RWPE2 (cell line): ENCODE measurements at regions not wholly inside any gene's neighbourhood (a gene's known extent, or its start where the extent isn't known, plus 50 kb on each side); places are given as distances from the start of the nearest gene placed in this dataset.

Experiments used
- ATAC-seq: fragments of 200-7000 bp; cut with Tn5 transposase; 3 replicates; pipeline ENCODE4 v1.9.1; 2021; ENCODE audit warnings: low read depth
- DNase-seq: peaks from one replicate; pipeline ENCODE4 v3.0.0-alpha.2; 2020; ENCODE audit warnings: low spot score
- H3K27ac ChIP-seq: fragments of 450-650 bp; 2 replicates; pipeline ENCODE4 v1.5.1; 2017; ENCODE audit warnings: mild to moderate bottlenecking; ENCODE audit not compliant: poor library complexity, severe bottlenecking
- H3K27me3 ChIP-seq: fragments of 250-450 bp; sonication (Bioruptor Pico); 2 replicates; pipeline ENCODE4 v1.5.1; 2021; ENCODE audit warnings: mild to moderate bottlenecking, moderate library complexity; ENCODE audit not compliant: insufficient read depth, poor library complexity, severe bottlenecking
- H3K36me3 ChIP-seq: fragments of 250-450 bp; sonication (Bioruptor Pico); 2 replicates; pipeline ENCODE4 v1.5.1; 2020; ENCODE audit warnings: low read depth, mild to moderate bottlenecking, moderate library complexity
- H3K4me1 ChIP-seq: fragments of 250-450 bp; sonication (Bioruptor Pico); 2 replicates; pipeline ENCODE4 v1.5.1; 2021; ENCODE audit warnings: mild to moderate bottlenecking, moderate library complexity; ENCODE audit not compliant: insufficient read depth, poor library complexity, severe bottlenecking
- H3K4me3 ChIP-seq: fragments of 250-450 bp; sonication (Bioruptor Pico); 2 replicates; pipeline ENCODE4 v1.5.1; 2021; ENCODE audit warnings: mild to moderate bottlenecking, moderate library complexity; ENCODE audit not compliant: severe bottlenecking
- H3K9me3 ChIP-seq: fragments of 250-450 bp; sonication (Bioruptor Pico); 2 replicates; pipeline ENCODE4 v1.5.1; 2021; ENCODE audit warnings: mild to moderate bottlenecking, moderate library complexity; ENCODE audit not compliant: severe bottlenecking
- CTCF ChIP-seq: fragments of 450-650 bp; IDR thresholded peaks from one replicate; pipeline ENCODE4 v1.5.1; 2017; ENCODE audit warnings: mild to moderate bottlenecking, moderate library complexity; ENCODE audit not compliant: poor library complexity, severe bottlenecking

DNA sequence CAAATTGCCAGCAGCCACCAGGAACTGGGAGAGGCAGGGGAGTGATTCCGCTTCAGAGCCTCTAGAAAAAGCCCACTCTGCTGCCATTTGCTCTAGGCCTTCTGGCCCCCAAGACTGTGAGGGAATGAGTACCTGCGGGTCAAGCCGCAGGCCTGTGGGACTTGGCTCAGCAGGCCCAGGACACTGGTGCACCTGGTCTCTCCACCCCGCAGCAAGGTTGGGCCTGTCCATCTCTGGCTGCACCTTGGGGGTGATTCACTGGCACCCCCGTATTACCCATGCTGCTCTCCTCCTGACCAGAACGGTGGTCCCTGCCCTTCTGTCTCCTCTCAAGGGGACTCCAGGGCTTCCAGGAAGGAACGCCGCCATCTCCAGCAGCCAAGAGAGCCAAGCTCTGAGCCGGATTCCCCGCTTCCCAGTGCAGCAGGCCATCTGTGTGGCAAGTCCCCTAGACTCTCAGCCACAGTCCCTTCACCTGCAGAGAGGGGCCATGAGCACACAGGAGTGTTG, 78.4 kb upstream of the OLFM1 start:
- no peaks in the 10 kb centered on the region for H3K27me3 ChIP-seq
- DNase-seq (peak; percentile 16), ATAC-seq (no peak)
- no peak for TF ChIP-seq CTCF
- H3K27ac ChIP-seq, result no peak overlapping the region
- no peaks in the 10 kb centered on the region for H3K9me3 ChIP-seq
- H3K4me3 ChIP-seq, result no peak overlapping the region
- H3K4me1 ChIP-seq, result no peaks in the 10 kb centered on the region
- H3K36me3 ChIP-seq, result no peaks in the 10 kb centered on the region

- Histone ChIP-seq H3K27me3 (no peaks in the 10 kb centered on the region), H3K27ac (no peak overlapping the region), H3K4me1 (no peaks in the 10 kb centered on the region), H3K4me3 (no peak overlapping the region), H3K9me3 (no peaks in the 10 kb centered on the region), H3K36me3 (no peaks in the 10 kb centered on the region)
- DNase-seq, result peak; percentile 5
- TF ChIP-seq CTCF, result no peak
- ATAC-seq, result no peak
Observed at GRCh38 chr9:135009794-135010585, 77.5 kb upstream of the OLFM1 start.

- no peak for TF ChIP-seq CTCF
- no peak for ATAC-seq
- Histone ChIP-seq H3K27ac (no peak overlapping the region), H3K27me3 (no peaks in the 10 kb centered on the region), H3K4me3 (no peak overlapping the region), H3K9me3 (no peaks in the 10 kb centered on the region), H3K36me3 (no peaks in the 10 kb centered on the region), H3K4me1 (no peaks in the 10 kb centered on the region)
- no peak for DNase-seq
Observed at GRCh38 chr9:135010586-135010860, 76.9 kb upstream of the OLFM1 start.

- no peak for TF ChIP-seq CTCF
- ATAC-seq (no peak), DNase-seq (no peak)
- H3K27ac ChIP-seq, result no peak overlapping the region
- no peaks in the 10 kb centered on the region for H3K36me3 ChIP-seq
- H3K27me3 ChIP-seq, result no peaks in the 10 kb centered on the region
- no peaks in the 10 kb centered on the region for H3K9me3 ChIP-seq
- no peak overlapping the region for H3K4me3 ChIP-seq
- H3K4me1 ChIP-seq, result peaks cover 2% of the 10 kb centered on the region
Observed at GRCh38 chr9:135010921-135011320, 76.5 kb upstream of the OLFM1 start.

- Histone ChIP-seq H3K27me3 (no peaks in the 10 kb centered on the region), H3K27ac (no peak overlapping the region), H3K36me3 (no peaks in the 10 kb centered on the region), H3K4me3 (no peak overlapping the region), H3K4me1 (peaks cover 8% of the 10 kb centered on the region), H3K9me3 (no peaks in the 10 kb centered on the region)
- ATAC-seq (no peak), DNase-seq (peak; percentile 29)
- no peak for TF ChIP-seq CTCF
Observed at GRCh38 chr9:135012166-135012565, 75.3 kb upstream of the OLFM1 start.
